Renal cortical epithelial cell (primary cell): ENCODE measurements at regions not wholly inside any gene's neighbourhood (a gene's known extent, or its start where the extent isn't known, plus 50 kb on each side); places are given as distances from the start of the nearest gene placed in this dataset.

Source experiments
- DNase-seq: peaks from one replicate; pipeline ENCODE4 v3.0.0-alpha.2; 2011; ENCODE audit warnings: low read depth

DNA sequence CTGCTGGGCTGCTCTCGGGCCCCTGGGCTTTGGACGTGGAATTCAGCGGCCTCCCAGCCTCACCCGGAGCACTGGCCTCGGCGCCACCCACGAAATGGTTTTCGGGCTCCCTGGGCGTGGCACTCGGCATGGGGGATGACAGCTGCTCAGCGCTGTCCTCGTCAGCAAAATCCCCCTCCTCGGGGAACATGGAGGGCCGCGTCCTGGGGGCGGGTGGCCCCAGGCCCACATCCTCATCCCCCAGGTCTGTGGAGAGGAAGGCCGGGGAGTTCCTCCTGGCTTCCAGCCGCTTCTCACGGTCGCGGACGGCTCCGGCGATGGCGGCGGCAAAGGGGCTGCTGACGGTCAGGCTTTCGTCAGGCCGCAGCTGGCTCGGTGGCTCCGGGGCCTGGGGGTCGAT lies 88.4 kb downstream of the CTTN start:
- no peak for DNase-seq

DNA sequence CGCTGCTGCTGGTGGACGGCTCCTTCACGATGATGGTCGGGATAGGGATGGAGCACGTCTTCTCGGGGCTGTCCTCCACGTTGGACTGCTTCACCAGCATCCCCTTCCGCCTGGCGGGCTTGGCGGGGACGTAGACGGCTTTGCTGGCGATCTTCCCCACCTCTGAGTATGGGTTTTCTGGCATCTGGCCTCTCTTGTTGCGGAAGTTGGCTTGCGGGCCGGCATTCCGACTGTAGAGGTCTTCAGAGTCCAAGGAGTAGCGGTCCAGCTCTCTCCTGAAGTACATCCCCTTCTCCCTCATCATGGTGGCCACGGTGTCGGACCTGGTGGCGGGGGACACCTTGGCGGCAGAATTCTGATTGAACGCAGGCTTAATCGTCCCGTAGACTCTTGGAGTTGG lies 88.8 kb downstream of the CTTN start:
- no peak for DNase-seq

DNA sequence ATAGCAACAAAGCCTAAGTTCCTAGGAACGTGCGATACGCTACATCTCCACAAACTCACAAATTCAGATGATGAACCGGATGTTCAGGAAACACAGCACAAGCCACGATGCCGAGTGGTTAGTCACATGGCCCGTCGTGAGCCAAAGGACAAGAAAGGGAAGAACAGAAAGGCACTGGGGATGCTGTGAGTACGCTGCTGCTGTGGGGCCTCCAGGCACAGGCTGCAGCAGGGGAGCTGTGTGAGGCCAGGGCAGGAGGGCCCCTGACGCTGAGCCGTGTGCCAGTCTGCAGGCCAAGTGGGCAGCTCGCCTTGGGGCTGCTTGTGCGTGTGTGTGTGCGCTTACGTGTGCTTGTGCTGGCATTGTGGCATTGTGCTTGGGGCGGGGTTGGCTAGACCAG lies 89.4 kb downstream of the CTTN start:
- DNase-seq = no peak

DNA sequence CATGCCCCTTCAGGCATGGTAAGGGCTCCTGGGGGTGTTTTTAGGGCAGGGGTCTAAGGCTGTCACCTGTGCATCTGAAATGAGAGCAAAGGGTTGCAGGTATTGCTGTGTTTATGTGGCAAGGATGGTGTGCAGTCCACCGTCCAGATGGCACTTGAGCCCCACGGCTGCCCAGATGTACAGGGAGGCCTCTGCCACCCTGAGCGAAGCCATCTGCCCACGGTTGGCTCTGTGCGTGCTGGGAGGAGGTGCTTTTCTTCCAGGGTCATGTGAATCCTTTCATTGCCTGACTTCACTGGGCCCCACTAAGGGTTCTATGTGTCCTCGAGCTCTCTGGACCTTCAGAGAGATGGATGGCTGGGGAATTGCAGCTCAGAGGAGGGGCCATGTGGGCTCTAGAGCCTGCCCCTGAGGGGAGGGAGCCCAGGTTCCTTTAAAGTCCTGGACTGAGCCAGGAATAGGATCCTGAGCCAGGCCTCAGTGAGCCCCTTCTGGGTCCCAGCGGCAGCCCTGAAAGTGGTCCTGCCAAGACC lies 89.9 kb downstream of the CTTN start:
- no peak for DNase-seq

DNA sequence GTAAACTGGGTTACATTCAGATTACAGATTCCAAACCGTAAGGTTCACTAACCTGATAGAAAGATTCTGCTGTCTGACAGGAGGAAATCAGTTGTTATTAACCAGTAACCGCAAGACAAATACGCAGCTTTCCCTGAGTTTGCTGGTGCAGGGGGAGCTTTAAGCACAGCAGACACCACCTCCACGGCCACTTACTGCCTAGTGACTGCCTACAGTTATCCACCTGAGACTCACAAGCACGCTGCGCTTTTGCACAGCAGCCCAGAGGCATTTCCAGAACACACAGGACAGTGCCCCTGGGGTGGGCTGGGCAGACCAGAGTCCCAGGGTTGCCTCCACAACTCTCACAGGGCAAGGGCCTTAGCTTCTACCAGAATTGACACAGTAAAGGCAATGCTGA lies 90.9 kb downstream of the CTTN start:
- DNase-seq = no peak

DNA sequence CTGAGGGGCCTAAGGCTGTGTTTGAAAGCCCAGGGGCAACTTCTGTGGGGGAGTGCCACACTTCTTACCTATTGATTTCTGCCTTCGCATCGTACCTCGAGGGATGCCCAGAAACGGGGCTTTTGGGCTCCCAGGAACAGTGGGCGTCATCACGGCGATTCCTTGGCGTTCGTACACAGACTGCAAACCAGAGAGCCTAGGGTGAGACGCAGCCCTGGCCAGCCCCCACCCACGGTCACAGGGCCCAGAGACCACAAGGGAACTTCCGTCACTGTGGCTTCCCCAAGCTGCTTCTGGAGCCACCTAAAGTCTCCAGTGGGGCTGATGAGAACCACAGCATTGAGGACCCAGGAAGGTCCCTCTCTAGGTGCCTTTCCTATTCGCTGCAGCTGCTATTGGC lies 91.9 kb downstream of the CTTN start:
- DNase-seq = no peak

DNA sequence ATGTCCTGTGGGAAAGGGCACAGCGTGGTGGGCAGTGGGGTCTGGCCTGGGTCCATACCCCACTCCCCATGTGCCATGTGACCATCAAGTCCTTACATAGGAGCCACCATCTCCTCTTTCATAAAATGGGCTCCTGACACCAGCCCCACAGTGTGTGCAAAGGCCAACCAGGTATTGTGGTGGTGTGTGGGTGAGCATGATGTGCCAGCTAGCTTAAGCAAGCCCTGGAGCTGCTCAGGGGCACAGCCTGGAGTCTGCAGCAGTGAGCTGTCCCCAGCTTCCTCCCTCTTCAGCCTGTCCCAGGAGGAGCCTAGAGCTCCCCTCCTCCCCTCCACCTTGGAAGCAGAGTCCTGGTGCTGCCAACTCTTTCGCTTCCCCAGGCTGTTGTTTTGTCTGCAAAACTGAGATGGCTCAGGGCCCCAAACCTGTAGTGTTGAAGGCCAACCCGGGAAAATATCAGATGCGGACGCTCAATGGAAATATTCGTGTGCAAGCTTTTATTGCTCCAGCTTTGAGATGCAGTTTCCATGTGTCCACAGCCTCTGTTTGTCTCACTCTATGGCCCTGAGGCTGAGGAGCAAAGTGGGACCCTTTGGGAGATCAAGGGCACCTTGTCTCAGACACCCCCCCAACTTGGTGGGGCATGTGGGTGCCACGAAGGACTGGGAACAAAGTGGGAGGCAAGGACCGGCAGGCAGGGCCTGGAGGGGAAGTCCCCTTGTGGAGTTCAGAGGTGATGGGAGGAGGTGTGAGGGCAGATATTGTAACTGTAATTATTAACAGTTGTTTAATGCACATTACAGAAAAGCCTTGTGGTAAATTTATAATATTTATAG lies 92.6 kb downstream of the CTTN start:
- DNase-seq = no peak

DNA sequence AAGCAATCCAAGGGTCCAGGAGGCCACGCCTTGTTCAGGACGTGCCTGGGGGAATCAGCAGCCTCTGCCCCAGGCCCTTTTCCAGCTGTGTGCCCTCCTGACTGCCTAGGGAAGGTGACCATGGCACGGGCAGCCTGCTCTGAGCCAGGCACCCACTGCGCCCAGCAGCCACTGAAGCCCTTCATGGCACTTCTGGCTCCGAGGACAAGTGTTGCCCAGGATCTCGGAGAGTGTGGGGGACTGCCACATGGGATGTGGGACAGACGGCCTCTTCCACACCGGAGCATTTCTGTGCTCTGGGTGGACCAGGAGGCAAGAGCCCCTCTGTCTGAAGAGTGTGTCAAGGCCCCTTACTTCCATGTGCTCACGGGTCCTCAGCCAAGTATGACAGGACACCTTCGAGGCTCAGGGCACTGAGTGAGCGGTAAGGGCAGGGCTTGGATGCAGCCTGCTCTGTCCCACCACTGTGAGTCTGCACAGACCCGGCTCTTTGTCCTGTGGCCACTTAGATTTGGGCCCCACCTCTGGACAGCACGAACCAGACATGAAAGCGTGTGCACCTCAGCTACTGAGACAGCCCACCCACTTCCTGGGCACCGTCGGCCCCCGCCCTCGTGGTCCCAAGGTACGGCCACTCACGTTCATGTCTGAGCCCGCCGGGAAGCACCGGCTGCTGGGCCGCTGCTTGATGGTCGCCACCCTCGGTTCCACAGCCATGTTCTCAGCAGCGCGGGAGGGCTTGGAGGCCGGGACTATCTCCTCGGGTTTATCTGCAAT lies 93.6 kb downstream of the CTTN start:
- no peak for DNase-seq

DNA sequence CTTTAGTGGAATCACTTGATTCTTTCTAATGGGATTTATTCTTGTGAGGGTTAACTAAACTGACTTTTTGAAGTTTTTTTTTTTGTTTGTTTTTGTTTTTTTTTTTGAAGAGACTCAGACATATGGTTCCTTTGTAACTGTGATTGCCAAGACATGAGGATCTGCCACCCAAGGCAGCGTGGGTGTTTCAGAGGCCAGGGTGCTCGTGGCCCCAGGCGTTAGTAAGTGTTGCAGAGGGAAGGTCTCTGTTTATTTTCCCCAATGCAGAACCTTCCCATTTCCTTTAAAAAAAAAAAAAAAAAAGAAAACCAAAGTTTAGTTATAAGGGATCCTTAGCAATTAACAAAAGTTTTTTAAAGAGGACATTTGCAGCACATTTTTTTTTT lies 94.8 kb downstream of the CTTN start:
- DNase-seq = no peak

DNA sequence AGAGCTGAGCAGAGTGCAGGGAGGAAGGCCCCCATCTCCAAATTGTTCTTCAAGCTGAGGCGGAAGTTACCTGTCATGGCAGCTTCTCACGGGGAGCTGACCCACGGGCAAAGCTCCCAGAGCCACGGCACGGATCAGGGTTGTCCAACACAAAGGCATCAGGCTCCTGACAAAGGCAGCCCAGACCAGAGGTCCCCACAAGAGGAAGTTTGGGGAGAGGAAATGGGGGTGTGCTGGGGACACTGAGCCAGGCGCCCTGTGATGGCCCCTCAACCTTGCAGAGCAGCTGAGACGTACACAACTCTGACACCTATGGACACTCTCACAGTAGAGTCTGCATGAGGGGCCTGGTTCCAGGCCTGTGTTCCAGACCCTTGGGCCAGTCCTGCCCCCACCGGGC lies 95.6 kb downstream of the CTTN start:
- DNase-seq = no peak

DNA sequence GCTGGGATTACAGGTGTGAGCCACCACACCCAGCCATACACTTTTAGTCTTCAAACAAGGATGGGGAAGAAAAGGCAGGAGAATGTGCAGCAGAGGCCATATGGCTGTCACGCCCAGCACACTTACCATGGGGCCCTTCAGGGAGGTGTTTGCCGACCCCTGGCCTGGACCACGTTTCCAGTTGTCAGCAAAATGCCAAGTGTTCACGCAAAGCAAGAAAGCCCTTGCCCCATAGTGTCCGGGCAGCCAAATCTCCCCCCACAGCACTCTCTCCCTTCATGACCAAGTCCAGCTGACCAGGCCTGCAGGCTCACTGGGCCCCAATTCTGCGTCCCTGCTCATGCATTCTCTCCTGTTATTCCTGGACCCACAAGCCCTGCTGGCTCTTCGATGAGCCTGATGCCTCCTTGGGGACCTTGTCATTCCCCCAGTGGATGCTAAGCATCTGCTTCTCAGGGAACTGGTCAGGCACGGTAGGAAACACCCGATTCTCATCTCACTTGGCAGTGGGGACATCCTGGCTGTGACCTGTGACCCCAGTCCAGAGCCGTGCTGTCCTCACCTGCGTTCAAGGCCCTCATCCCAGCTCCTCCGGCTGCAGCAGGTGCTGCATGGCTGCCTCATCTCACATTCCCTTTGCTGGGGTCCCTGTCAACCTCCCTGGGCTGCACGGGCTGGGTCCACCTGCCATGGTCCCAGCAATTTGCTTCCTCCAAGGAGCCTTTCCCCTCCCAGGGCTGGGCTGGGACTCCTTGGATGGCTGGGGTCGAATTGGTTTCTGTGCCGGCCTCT lies 96.4 kb downstream of the CTTN start:
- no peak for DNase-seq

DNA sequence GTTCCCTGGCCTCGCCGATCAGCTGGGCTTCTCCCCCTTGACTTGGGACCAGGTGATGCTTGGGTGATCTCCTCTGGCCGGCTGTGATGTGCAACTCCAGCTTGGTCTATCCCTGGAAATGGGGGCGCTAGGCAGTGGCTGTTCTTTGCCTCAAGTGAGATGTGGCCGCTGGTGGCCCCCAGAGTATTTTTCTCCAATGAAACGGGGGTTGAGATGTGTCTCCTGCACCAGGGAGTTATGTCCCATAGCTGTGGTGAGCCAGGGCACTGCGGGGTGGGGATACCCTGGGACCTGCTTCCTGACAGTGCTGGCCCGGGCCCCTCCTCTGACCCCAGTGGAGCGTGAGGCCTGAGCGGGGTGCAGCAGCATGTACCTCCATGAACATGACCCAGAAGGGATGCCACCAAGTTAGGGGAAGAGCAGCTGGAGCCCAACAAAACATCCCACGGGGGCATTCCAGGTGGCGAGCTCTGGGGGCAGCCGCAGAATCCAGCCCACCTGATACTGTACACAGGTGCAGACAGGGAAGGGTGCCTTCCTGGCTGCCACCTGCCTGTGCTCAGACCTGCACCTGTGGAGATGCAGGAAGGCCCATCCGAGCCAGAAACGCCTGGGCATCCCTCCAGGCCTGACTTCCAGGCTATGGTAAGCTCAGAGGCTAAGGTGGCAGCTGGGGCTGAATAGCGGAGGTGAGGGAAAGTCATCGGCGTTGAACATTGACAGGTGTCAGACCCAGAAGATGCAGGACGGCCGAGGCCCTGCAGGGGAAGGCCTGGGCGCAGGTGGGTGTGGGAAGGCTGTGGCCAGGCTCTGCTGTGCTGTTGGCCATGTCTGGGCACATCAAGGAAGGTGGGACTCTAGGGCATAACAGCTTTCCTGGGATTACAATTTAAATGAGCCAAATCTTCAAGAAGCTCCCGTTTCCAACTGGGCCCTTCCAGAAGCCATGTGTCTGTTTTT lies 97.3 kb downstream of the CTTN start:
- DNase-seq = no peak

DNA sequence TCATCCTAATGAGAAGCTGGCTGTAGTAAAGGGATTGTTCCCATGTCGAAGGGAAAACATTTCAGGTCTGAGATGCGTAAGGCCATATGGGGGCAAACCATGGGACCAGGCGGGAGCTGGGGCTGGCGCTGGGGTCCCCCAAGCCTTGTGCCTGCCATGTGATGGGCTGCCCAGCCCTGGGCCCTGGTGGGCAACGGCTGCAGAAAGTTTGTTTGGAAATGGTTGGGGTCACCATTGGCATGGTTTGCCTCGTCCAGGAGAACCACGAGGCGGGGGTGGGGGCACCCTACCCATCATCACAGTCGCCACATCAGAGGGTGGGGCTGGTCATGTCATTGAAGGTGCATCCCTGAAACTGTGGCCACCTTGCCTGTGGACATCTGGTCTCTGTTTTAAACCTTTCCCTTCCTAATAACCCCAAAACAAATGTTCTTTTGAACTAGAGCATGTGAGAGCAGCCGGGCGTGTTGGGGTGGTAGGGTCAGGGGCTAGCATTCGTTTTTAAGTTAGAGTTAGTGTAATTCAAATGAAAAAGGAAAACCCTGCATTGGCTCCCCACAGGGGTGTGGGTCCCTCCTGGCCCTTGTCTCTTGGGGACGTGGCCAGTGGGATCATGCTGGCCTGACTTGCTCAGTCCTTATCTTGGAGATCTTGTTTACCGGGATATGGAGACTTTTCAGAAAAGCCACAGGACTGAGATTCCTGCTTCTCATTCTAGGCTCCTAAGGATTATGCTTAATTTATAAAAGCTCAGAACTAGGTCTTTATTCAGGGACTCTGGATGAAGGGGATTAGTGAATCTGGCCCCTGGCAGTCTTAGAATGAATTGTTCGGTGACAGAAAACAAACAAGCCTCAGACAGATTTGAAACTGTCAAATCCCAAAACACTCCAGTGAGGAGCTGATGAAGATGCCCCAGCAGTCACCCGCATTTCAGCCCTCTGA lies 98.5 kb downstream of the CTTN start:
- no peak for DNase-seq

DNA sequence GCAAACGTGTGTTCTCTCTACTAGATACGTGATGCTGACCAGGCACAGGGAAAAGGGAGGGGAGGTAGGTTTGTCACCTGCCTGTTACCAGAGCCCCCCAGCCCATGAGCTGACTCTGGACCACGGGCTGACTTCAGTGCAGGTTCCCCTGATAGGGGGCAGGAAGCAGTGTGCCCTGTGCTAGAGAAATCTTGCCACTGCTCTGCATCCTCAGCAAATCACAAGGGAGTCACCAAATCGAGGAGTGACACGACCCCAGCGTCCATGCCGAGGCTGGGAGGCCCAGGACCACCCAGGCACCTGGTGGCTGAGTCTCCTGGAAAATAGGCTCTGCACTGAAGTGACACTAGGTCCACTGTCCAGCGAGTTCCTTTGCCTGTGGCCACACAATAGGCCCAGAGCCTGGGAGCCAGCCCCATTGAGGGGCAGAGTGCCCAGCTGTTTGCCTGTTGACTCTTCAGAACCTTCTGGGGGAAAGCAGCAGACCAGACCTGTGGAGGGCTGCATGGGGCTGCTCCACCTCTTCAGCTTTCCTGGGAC lies 99.3 kb downstream of the CTTN start:
- no peak for DNase-seq

DNA sequence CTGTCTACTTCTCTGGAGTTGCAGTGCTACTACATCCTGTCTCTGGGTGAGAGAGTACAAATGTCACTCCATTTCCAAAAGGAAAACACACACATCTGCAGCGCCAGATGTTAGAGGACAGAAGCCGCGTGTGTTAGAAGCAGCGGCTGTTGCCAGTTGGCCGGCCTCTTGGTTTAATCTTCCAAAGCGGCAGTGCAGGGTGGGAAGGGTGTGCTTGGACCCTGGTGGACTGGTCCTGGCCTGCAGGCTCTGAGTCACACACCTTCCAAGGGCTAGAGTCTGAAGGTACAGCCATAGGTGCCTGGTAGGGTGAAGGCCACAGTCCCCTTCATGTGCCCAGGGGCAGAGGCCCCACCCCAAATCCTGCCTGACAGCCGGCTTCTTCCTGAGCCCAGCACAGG lies 99.8 kb downstream of the CTTN start:
- DNase-seq = no peak

DNA sequence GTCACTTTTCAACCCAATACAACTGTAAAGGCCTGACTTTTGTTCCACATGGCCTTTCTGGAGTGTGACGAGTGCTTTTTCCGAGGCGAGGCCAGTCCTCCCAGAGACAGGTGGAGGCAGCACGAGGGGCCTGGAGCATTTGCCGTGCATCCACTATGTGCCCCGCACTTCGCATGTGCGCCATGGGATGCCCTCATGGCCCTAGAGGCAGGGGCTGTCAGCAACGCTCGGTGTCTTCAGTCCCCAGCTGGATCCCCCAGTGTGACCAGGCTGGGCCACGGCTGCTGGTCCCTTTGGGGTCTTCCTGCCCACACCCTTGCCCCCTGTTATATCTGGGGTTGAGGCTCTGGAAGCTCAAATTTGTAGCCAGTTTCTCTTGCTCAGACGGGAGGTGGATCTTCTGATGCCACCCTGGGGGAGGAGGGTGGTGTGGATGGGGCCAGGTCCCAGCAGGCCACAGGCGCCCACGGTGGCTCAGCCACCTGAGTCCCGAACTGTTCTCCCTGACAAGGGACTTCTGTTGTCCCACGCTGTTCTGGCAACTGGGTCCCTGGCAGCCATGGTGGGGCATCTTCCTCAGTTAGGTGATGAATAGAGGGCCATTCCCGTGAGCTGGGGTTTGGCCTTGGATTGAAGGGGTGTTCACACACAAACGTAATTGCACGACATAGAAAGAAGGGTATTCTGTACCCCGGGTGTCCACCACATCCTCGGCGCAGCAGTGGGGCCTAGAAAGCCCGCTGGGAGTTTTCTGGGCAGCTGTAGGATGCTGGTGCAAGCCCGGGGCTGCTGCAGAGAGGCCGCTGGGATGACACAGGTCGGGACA lies 100.9 kb downstream of the CTTN start:
- DNase-seq = no peak

DNA sequence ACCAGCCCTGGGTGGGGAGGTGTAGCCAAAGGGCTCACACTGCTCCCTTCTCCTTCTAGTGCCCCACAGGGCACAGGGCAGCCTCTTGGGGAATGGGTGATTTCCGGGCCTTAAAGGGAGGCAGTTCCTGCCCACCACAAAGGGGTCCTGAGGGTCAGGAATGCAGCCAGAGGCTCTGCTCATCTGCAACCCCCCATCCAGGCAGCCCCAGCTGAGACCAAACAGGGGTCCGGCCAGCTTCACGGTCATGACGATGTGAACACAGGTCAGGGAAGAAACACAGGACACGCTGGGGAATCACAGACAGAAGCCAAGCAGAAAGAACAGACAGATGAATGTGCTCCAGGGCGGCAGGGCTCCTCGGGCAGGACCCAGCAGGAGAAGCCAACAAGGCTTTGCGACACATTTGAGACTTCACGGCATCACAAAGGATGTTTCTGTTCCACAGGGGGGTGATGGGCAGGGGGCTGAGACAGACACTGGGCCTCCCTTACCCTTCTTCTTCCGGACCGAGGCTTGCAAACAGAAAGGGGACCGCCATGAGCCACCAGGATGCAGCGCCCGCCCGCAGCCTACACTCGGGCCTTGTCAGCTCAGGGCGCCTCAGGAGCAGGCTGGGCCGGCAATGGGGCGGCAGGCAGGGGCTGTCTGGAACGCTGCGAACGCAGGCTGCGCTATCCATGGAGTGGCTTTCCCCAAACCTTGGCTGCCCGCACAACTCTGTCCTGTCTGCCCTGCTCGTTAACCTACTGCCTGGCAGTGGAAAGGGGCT lies 101.9 kb downstream of the CTTN start:
- no peak for DNase-seq
